ENCODE measurements at regions not wholly inside any gene's neighbourhood (a gene's known extent, or its start where the extent isn't known, plus 50 kb on each side); places are given as distances from the start of the nearest gene placed in this dataset.
A peak's percentile ranks its signal among the peaks of the same experiment; 100 is the strongest.

DNA sequence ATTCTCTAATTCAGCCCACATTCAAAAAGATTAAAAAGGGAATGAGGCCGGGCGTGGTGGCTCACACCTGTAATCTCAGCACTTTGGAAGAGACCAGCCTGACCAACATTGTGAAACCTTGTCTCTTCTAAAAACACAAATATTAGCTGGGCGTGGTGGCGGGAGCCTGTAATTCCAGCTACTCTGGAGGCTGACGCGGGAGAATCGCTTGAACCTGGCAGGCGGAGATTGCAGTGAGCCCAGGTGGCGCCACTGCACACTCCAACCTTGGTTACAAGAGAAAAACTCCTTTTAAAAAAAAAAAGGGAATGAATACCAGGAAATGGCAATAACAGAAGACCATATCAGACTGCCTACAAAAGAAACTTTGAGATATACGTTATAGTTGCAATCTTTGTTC lies 1244.5 kb downstream of the PCDH9 start:
- DNase-seq, result peak; percentile 22 to 47 (median 34)
- H3K9me3 ChIP-seq, result no peaks in the 10 kb centered on the region
- H3K4me3 ChIP-seq, result no peak overlapping the region
- intact Hi-C loops (cut with DNase I, micrococcal nuclease), result no loop called here
- TF ChIP-seq, protein P1, sequence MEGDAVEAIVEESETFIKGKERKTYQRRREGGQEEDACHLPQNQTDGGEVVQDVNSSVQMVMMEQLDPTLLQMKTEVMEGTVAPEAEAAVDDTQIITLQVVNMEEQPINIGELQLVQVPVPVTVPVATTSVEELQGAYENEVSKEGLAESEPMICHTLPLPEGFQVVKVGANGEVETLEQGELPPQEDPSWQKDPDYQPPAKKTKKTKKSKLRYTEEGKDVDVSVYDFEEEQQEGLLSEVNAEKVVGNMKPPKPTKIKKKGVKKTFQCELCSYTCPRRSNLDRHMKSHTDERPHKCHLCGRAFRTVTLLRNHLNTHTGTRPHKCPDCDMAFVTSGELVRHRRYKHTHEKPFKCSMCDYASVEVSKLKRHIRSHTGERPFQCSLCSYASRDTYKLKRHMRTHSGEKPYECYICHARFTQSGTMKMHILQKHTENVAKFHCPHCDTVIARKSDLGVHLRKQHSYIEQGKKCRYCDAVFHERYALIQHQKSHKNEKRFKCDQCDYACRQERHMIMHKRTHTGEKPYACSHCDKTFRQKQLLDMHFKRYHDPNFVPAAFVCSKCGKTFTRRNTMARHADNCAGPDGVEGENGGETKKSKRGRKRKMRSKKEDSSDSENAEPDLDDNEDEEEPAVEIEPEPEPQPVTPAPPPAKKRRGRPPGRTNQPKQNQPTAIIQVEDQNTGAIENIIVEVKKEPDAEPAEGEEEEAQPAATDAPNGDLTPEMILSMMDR (IDR thresholded peaks at IDR 0.05), result no peak
- H3K4me1 ChIP-seq (ENCODE audit: low read depth), result no peaks in the 10 kb centered on the region
- no peaks in the 10 kb centered on the region for H3K36me3 ChIP-seq (ENCODE audit: low read depth)
- ATAC-seq, result no peak

DNA sequence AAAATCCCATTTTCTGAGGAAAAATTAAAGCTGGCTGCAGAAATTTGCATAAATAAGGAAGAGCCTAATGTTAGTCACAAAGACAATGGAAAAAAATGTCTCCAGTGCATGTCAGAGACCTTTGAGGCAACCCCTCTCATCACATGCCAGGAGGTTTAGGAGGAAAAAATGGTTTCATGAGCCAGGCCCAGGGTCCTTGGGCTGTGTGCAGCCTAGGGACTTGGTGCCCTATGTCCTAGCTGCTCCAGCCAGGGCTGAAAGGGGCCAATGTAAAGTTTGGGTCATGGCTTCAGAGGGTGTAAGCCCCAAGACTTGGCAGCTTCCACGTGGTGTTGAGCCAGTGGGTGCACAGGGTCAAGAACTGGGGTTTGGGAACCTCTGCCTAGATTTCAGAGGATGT lies 1252.6 kb downstream of the PCDH9 start:
- TF ChIP-seq, protein P1 (IDR thresholded peaks at IDR 0.05), result no peak

DNA sequence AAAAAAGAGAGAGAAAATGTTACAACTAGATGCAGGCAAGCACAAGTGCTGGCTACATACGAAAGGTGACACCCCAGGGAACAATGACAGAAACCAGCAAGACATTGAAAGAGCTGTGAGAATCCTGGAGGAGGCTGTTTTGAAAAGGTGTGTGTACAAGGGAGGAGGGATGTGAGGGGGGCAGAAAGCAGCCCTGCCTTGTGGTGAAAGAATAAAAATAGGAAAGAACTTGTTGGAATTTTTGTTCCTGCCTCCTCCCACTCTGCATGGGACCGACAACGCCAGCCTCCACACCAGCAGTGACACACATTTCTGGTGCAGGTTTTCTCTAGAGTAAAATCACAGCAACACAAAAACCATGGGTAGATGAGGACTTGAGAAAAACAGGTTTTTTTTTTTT lies 1258.6 kb downstream of the PCDH9 start:
- H3K9me3 ChIP-seq, result no peaks in the 10 kb centered on the region
- DNase-seq, result no peak
- TF ChIP-seq, protein P1 (IDR thresholded peaks at IDR 0.05), result no peak
- H3K36me3 ChIP-seq (ENCODE audit: low read depth), result no peaks in the 10 kb centered on the region
- intact Hi-C loops (cut with DNase I, micrococcal nuclease), result no loop called here
- H3K4me3 ChIP-seq, result no peak overlapping the region
- ATAC-seq, result no peak
- H3K4me1 ChIP-seq (ENCODE audit: low read depth), result no peaks in the 10 kb centered on the region

More for the DNA sequence above, 1252.6 kb downstream of the PCDH9 start:
- Histone ChIP-seq H3K4me1 (ENCODE audit: low read depth) (no peaks in the 10 kb centered on the region), H3K4me3 (no peak overlapping the region), H3K36me3 (ENCODE audit: low read depth) (no peaks in the 10 kb centered on the region), H3K9me3 (no peaks in the 10 kb centered on the region)
- intact Hi-C loops (cut with DNase I, micrococcal nuclease), result no loop called here
- no peak for DNase-seq
- ATAC-seq, result no peak

DNA sequence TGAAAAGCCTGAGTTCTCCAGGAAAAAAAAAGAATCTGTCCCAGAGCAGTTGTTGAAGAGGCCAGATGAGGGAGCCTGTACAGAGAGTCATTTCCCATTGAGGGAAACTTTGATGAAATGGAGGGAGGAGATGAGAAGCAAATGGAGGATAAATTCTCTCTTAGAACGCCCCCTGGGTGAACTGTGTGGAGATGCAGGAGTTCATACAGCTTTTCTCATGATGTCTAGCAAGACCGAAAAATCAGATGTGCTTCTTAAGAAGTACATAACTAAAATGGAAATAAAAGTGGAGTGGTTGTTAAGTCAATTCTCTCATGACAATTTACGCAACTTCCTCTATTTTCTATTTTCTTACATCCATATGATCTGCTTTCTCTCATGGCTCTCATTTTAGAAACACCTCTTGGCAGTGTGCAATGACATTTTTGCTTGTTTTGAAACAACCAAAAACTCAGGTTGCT lies 1263.1 kb downstream of the PCDH9 start:
- no peaks in the 10 kb centered on the region for H3K9me3 ChIP-seq
- TF ChIP-seq, protein P1 (IDR thresholded peaks at IDR 0.05), result no peak
- no peaks in the 10 kb centered on the region for H3K36me3 ChIP-seq (ENCODE audit: low read depth)
- no peak for DNase-seq
- no peak for ATAC-seq
- no peaks in the 10 kb centered on the region for H3K4me1 ChIP-seq (ENCODE audit: low read depth)
- intact Hi-C loops (cut with DNase I, micrococcal nuclease), result no loop called here
- no peak overlapping the region for H3K4me3 ChIP-seq

DNA sequence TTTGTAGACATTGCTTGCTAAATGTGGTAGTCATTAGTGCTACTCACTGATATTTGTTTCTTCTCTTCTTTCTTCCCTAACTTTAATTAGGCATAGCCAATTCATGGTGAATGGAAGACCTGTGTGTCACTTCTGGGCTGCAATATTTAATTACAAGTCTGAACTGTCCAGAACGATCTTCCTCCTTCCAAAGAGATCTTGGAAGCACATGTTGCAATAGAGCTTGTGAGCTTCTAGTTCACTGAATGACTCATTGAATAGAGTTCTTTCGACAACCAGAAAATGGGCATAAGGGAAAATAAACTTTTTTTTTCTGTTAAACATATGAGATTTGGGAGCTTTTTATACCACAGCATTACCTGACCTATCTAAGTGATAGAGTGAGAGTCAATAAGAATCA lies 1264.6 kb downstream of the PCDH9 start:
- Histone ChIP-seq H3K9me3 (no peaks in the 10 kb centered on the region), H3K4me1 (ENCODE audit: low read depth) (no peaks in the 10 kb centered on the region), H3K4me3 (no peak overlapping the region), H3K36me3 (ENCODE audit: low read depth) (no peaks in the 10 kb centered on the region)
- no peak for DNase-seq
- ATAC-seq, result no peak
- TF ChIP-seq, protein P1 (IDR thresholded peaks at IDR 0.05), result no peak
- intact Hi-C loops (cut with DNase I, micrococcal nuclease), result no loop called here

DNA sequence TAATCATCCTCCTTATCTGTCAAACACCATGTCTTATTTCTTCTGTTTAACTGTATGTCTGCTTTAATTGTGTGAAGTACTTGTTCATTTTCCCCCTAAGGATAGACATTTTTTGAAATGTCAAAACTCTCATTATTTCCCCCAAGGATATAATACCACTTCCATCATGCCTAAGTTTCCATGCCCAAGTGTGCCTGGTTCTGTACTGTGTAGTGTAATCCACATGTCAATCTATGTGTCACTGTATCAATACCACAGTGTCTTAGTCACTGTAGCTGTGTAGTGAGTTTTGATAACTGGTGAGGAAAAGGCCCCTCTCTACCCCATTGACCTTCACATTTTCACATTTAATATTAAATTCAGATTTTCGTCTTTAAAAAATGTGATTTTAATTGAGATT lies 1265.5 kb downstream of the PCDH9 start:
- no peak for DNase-seq
- H3K36me3 ChIP-seq (ENCODE audit: low read depth), result no peaks in the 10 kb centered on the region
- no peak for ATAC-seq
- H3K9me3 ChIP-seq, result no peaks in the 10 kb centered on the region
- TF ChIP-seq, protein P1 (IDR thresholded peaks at IDR 0.05), result no peak
- no peaks in the 10 kb centered on the region for H3K4me1 ChIP-seq (ENCODE audit: low read depth)
- H3K4me3 ChIP-seq, result no peak overlapping the region
- intact Hi-C loops (cut with DNase I, micrococcal nuclease), result no loop called here

Measured in mucosa of descending colon (tissue), 3 donors.